ENCODE measurements at regions not wholly inside any gene's neighbourhood (a gene's known extent, or its start where the extent isn't known, plus 50 kb on each side); places are given as distances from the start of the nearest gene placed in this dataset.

DNA sequence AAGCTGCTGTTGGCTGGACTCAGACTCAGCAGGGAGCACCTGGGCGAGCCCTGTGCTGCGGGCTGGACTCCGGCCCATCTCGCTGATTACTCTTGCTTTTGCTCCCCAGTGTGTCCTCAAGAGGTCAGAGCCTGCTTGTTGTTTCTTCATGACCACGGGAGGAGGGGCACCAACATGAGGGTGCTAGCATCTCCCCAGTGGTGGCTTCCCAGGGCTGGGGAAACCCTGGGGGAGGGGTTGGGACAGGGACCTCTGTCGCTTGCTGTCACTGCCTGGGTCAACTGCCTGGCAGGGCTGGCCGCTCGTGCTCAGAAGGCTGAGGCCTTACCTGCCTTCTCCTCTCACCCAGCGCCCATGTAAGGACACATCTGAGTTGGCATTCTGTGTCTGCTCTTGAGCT, 152.3 kb upstream of the SHH start:
- Histone ChIP-seq H4K91ac (ENCODE audit: low read length) (no peak overlapping the region), H3K4me3 (ENCODE audit: insufficient read depth in 1 of 2, low read depth in 1 of 2, low read length in 2 of 2) (peak overlapping the region in 1 of 2 experiments; percentile 21), H3K9ac (ENCODE audit: low read length) (no peak overlapping the region), H3K4me1 (ENCODE audit: control insufficient read depth, insufficient read depth, low read depth, low read length) (peaks cover 36% of the 10 kb centered on the region), H3K27ac (ENCODE audit: low read length, poor library complexity, severe bottlenecking) (no peak overlapping the region), H3K27me3 (ENCODE audit: control insufficient read depth in 1 of 2, insufficient read depth in 1 of 2, low read length in 2 of 2) (no peaks in the 10 kb centered on the region), H3K36me3 (ENCODE audit: control insufficient read depth in 1 of 2, insufficient read depth in 2 of 2, low read depth in 1 of 2, low read length in 2 of 2) (no peaks in the 10 kb centered on the region), H3K4ac (ENCODE audit: low read depth in 1 of 2, low read length in 2 of 2) (no peak overlapping the region), H2AFZ (ENCODE audit: low read depth, low read length) (no peak overlapping the region), H2BK120ac (ENCODE audit: low read depth, low read length) (no peak overlapping the region), H2BK5ac (ENCODE audit: low read depth, low read length, poor library complexity, severe bottlenecking) (no peak overlapping the region), H3K4me2 (ENCODE audit: low read length, poor library complexity, severe bottlenecking) (no peak overlapping the region), H3K9me3 (ENCODE audit: control insufficient read depth, low read length) (no peaks in the 10 kb centered on the region), H2BK12ac (ENCODE audit: low read length in 2 of 2) (no peak overlapping the region), H3K18ac (ENCODE audit: low read depth in 1 of 2, low read length in 2 of 2) (no peak overlapping the region), H3K14ac (ENCODE audit: low read length in 2 of 2) (no peak overlapping the region), H3K23ac (ENCODE audit: low read length in 2 of 2) (peak overlapping the region in 1 of 2 experiments; percentile 52), H2AK5ac (ENCODE audit: low read length, severe bottlenecking) (peak overlapping the region; percentile 21), H2BK15ac (ENCODE audit: low read depth, poor library complexity, severe bottlenecking) (no peak overlapping the region), H3K79me1 (replicated peaks; ENCODE audit: low read length, poor library complexity, severe bottlenecking) (no peaks in the 10 kb centered on the region), H4K8ac (ENCODE audit: low read length) (no peak overlapping the region)
- no peak for DNase-seq
- WGBS: 76% methylated on average over 9 of the region's 9 CpGs

GRCh38 chr7:155963771-155964195, 151.5 kb upstream of the SHH start:
- H3K23ac ChIP-seq (ENCODE audit: low read length in 2 of 2): no peak overlapping the region
- no peaks in the 10 kb centered on the region for H3K36me3 ChIP-seq (ENCODE audit: control insufficient read depth in 1 of 2, insufficient read depth in 2 of 2, low read depth in 1 of 2, low read length in 2 of 2)
- H3K4ac ChIP-seq (ENCODE audit: low read depth in 1 of 2, low read length in 2 of 2): no peak overlapping the region
- H2AK5ac ChIP-seq (ENCODE audit: low read length, severe bottlenecking): peak overlapping the region; percentile 29
- H3K4me2 ChIP-seq (ENCODE audit: low read length, poor library complexity, severe bottlenecking): no peak overlapping the region
- no peak overlapping the region for H3K14ac ChIP-seq (ENCODE audit: low read length in 2 of 2)
- H2BK12ac ChIP-seq (ENCODE audit: low read length in 2 of 2): no peak overlapping the region
- H3K4me3 ChIP-seq (ENCODE audit: insufficient read depth in 1 of 2, low read depth in 1 of 2, low read length in 2 of 2): no peak overlapping the region
- H3K9me3 ChIP-seq (ENCODE audit: control insufficient read depth, low read length): no peaks in the 10 kb centered on the region
- H2BK15ac ChIP-seq (ENCODE audit: low read depth, poor library complexity, severe bottlenecking): no peak overlapping the region
- H2BK5ac ChIP-seq (ENCODE audit: low read depth, low read length, poor library complexity, severe bottlenecking): no peak overlapping the region
- H4K91ac ChIP-seq (ENCODE audit: low read length): no peak overlapping the region
- H2BK120ac ChIP-seq (ENCODE audit: low read depth, low read length): no peak overlapping the region
- no peak overlapping the region for H2AFZ ChIP-seq (ENCODE audit: low read depth, low read length)
- DNase-seq: no peak
- H3K27ac ChIP-seq (ENCODE audit: low read length, poor library complexity, severe bottlenecking): no peak overlapping the region
- no peak overlapping the region for H3K18ac ChIP-seq (ENCODE audit: low read depth in 1 of 2, low read length in 2 of 2)
- no peak overlapping the region for H3K9ac ChIP-seq (ENCODE audit: low read length)
- H3K27me3 ChIP-seq (ENCODE audit: control insufficient read depth in 1 of 2, insufficient read depth in 1 of 2, low read length in 2 of 2): no peaks in the 10 kb centered on the region
- H3K4me1 ChIP-seq (ENCODE audit: control insufficient read depth, insufficient read depth, low read depth, low read length): peaks cover 36% of the 10 kb centered on the region
- 76% methylated on average over 12 of the region's 12 CpGs for WGBS
- H4K8ac ChIP-seq (ENCODE audit: low read length): no peak overlapping the region
- no peaks in the 10 kb centered on the region for H3K79me1 ChIP-seq (replicated peaks; ENCODE audit: low read length, poor library complexity, severe bottlenecking)

DNA sequence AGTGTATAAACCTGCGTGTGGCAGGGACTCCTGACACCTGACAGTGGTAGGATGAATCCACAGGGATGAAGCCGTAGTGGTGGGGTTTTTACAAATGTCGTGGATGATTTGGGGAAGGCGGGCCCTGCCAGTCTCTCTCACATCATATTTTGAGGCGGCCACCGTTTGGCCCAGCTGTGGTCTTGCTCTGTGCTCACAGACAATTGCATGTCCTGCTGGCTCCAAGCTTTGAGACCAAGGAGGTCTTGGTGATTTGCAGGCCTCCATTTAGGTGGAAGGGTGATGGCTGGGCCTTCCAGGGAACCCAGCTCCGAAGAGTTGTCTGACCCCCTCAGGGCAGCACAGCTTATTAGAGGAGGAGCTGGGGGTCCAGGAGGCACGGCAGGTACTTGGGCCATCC, 151.1 kb upstream of the SHH start:
- Histone ChIP-seq H3K4ac (ENCODE audit: low read depth in 1 of 2, low read length in 2 of 2) (no peak overlapping the region), H3K79me1 (replicated peaks; ENCODE audit: low read length, poor library complexity, severe bottlenecking) (no peaks in the 10 kb centered on the region), H3K4me3 (ENCODE audit: insufficient read depth in 1 of 2, low read depth in 1 of 2, low read length in 2 of 2) (no peak overlapping the region), H4K91ac (ENCODE audit: low read length) (no peak overlapping the region), H3K4me1 (ENCODE audit: control insufficient read depth, insufficient read depth, low read depth, low read length) (peaks cover 36% of the 10 kb centered on the region), H3K27ac (ENCODE audit: low read length, poor library complexity, severe bottlenecking) (no peak overlapping the region), H3K9me3 (ENCODE audit: control insufficient read depth, low read length) (no peaks in the 10 kb centered on the region), H3K27me3 (ENCODE audit: control insufficient read depth in 1 of 2, insufficient read depth in 1 of 2, low read length in 2 of 2) (no peaks in the 10 kb centered on the region), H2BK120ac (ENCODE audit: low read depth, low read length) (no peak overlapping the region), H4K8ac (ENCODE audit: low read length) (no peak overlapping the region), H2BK12ac (ENCODE audit: low read length in 2 of 2) (no peak overlapping the region), H3K9ac (ENCODE audit: low read length) (no peak overlapping the region), H2BK15ac (ENCODE audit: low read depth, poor library complexity, severe bottlenecking) (no peak overlapping the region), H2AFZ (ENCODE audit: low read depth, low read length) (no peak overlapping the region), H2BK5ac (ENCODE audit: low read depth, low read length, poor library complexity, severe bottlenecking) (no peak overlapping the region), H3K4me2 (ENCODE audit: low read length, poor library complexity, severe bottlenecking) (no peak overlapping the region), H3K18ac (ENCODE audit: low read depth in 1 of 2, low read length in 2 of 2) (no peak overlapping the region), H2AK5ac (ENCODE audit: low read length, severe bottlenecking) (peak overlapping the region; percentile 50), H3K23ac (ENCODE audit: low read length in 2 of 2) (no peak overlapping the region), H3K36me3 (ENCODE audit: control insufficient read depth in 1 of 2, insufficient read depth in 2 of 2, low read depth in 1 of 2, low read length in 2 of 2) (no peaks in the 10 kb centered on the region), H3K14ac (ENCODE audit: low read length in 2 of 2) (no peak overlapping the region)
- WGBS: 85% methylated on average over 8 of the region's 8 CpGs
- no peak for DNase-seq

DNA sequence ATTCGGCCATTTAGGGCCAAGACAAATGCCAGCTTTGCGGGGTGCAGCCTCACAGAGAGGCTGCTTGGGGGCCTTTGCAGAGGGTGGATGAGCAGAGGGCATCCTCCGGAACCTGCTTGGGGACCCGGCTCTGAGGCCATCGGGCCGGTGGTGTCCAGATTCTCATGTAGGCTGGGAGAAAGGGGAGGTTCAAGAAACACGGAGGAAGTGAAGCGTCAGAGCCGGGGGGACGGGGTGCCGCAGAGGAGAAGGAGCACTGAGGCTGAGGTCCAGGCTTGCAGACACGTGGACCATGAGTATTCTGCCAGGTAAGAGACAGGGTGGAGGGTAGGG, 150.7 kb upstream of the SHH start:
- Histone ChIP-seq H3K4ac (ENCODE audit: low read depth in 1 of 2, low read length in 2 of 2) (no peak overlapping the region), H2AK5ac (ENCODE audit: low read length, severe bottlenecking) (peak overlapping the region; percentile 50), H3K14ac (ENCODE audit: low read length in 2 of 2) (no peak overlapping the region), H3K9me3 (ENCODE audit: control insufficient read depth, low read length) (no peaks in the 10 kb centered on the region), H3K27ac (ENCODE audit: low read length, poor library complexity, severe bottlenecking) (no peak overlapping the region), H3K9ac (ENCODE audit: low read length) (no peak overlapping the region), H4K91ac (ENCODE audit: low read length) (no peak overlapping the region), H2BK5ac (ENCODE audit: low read depth, low read length, poor library complexity, severe bottlenecking) (no peak overlapping the region), H3K36me3 (ENCODE audit: control insufficient read depth in 1 of 2, insufficient read depth in 2 of 2, low read depth in 1 of 2, low read length in 2 of 2) (no peaks in the 10 kb centered on the region), H3K79me1 (replicated peaks; ENCODE audit: low read length, poor library complexity, severe bottlenecking) (no peaks in the 10 kb centered on the region), H2BK120ac (ENCODE audit: low read depth, low read length) (no peak overlapping the region), H3K18ac (ENCODE audit: low read depth in 1 of 2, low read length in 2 of 2) (no peak overlapping the region), H4K8ac (ENCODE audit: low read length) (no peak overlapping the region), H2AFZ (ENCODE audit: low read depth, low read length) (no peak overlapping the region), H3K27me3 (ENCODE audit: control insufficient read depth in 1 of 2, insufficient read depth in 1 of 2, low read length in 2 of 2) (no peaks in the 10 kb centered on the region), H2BK15ac (ENCODE audit: low read depth, poor library complexity, severe bottlenecking) (no peak overlapping the region), H3K23ac (ENCODE audit: low read length in 2 of 2) (no peak overlapping the region), H2BK12ac (ENCODE audit: low read length in 2 of 2) (no peak overlapping the region), H3K4me1 (ENCODE audit: control insufficient read depth, insufficient read depth, low read depth, low read length) (peaks cover 36% of the 10 kb centered on the region), H3K4me2 (ENCODE audit: low read length, poor library complexity, severe bottlenecking) (no peak overlapping the region), H3K4me3 (ENCODE audit: insufficient read depth in 1 of 2, low read depth in 1 of 2, low read length in 2 of 2) (no peak overlapping the region)
- no peak for DNase-seq
- 90% methylated on average over 12 of the region's 12 CpGs for WGBS

All from mesenchymal stem cell (in vitro differentiated cells and primary cell).